HCT116 (cell line): ENCODE measurements at regions not wholly inside any gene's neighbourhood (a gene's known extent, or its start where the extent isn't known, plus 50 kb on each side); places are given as distances from the start of the nearest gene placed in this dataset.

Experiments used
- ATAC-seq: fragments of 200-7000 bp; cut with Tn5 transposase; 2 replicates; pipeline ENCODE4 v1.9.1; 2020; ENCODE audit warnings: mild to moderate bottlenecking, moderate library complexity
- BruUV-seq: library from RNA; stranded (reverse); fragments of 400-500 nt; replicated peaks from 2 replicates; lab custom pipeline; 2021; lab: Mats Ljungman, UMichigan
- CTCF ChIA-PET: fragments of 300-600 bp; sonication (Branson Sonifier 250); formaldehyde crosslinking; loops from one replicate; lab custom pipeline; 2021; ENCODE audit warnings: antibody characterized with exemption; lab: Charles Lee
- POLR2A ChIA-PET: fragments of 300-600, 350-600 bp; sonication (Branson Sonifier 250); formaldehyde crosslinking; loops from one replicate; lab custom pipeline; 2021; ENCODE audit warnings: antibody characterized with exemption; lab: Charles Lee
- RAD21 ChIA-PET, 2 experiments: fragments of 300-600 bp; sonication (Branson Sonifier 250); formaldehyde crosslinking; loops; one replicate each; lab custom pipeline; 2023; ENCODE audit warnings: low total read pairs in 2 of 2; ENCODE audit not compliant: uncharacterized antibody in 2 of 2, unreplicated experiment in 2 of 2, low non-redundant PET in 1 of 2; lab: Charles Lee
- DNase-seq: peaks from one replicate; pipeline ENCODE4 v3.0.0-alpha.2; 2010; ENCODE audit warnings: low read depth, low spot score
- H2AFZ ChIP-seq: fragments of 200-600 bp; shearing (Covaris generic), sonication (generic); 2 replicates; pipeline ENCODE4 v1.6.1; 2017; ENCODE audit warnings: low read depth, mixed run types, mixed read lengths, antibody characterized with exemption, low read length; ENCODE audit not compliant: poor library complexity, severe bottlenecking
- H3K27ac ChIP-seq: 2 replicates; pipeline ENCODE4 v1.5.1; 2012; ENCODE audit warnings: low read depth, low read length
- H3K27me3 ChIP-seq: fragments of 200-600 bp; sonication (generic); 2 replicates; pipeline ENCODE4 v1.6.1; 2016; ENCODE audit warnings: mixed run types, low read length, mixed read lengths; ENCODE audit not compliant: insufficient read depth
- H3K36me3 ChIP-seq, 2 experiments: fragments of 200-500 bp in 1 of 2; fragments of 200-600 bp in 1 of 2; sonication (Bioruptor generic) in 1 of 2; sonication (generic) in 1 of 2; 2 replicates each; pipeline versions ENCODE4 v1.5.1 to v1.6.1; 2014 to 2016; ENCODE audit warnings: low read length in 2 of 2, inconsistent platforms in 1 of 2, mixed read lengths in 1 of 2, mixed run types in 1 of 2; ENCODE audit not compliant: insufficient read depth in 2 of 2, control insufficient read depth in 1 of 2
- H3K4me1 ChIP-seq, 2 experiments: fragments of 200-600 bp in 1 of 2; sonication (generic) in 1 of 2; 2 replicates each; pipeline versions ENCODE4 v1.5.1 to v1.6.1; 2012 to 2017; ENCODE audit warnings: low read length in 2 of 2, inconsistent platforms in 1 of 2, mild to moderate bottlenecking in 1 of 2, mixed read lengths in 1 of 2, mixed run types in 1 of 2, moderate library complexity in 1 of 2; ENCODE audit not compliant: insufficient read depth in 2 of 2, control insufficient read depth in 1 of 2
- H3K4me2 ChIP-seq: fragments of 200-600 bp; sonication (generic); 2 replicates; pipeline ENCODE4 v1.6.1; 2017; ENCODE audit warnings: mixed run types, low read length, mixed read lengths
- H3K4me3 ChIP-seq, 2 experiments: fragments of 200-600 bp in 1 of 2; sonication (generic) in 1 of 2; replicated peaks in 1 of 2; 2 replicates each; pipeline ENCODE4 v1.5.1; 2011 to 2016; ENCODE audit warnings: low read length in 2 of 2, control low read depth in 1 of 2, low read depth in 1 of 2, mild to moderate bottlenecking in 1 of 2, mixed read lengths in 1 of 2, mixed run types in 1 of 2
- H3K79me2 ChIP-seq: fragments of 200-600 bp; sonication (generic); 2 replicates; pipeline ENCODE4 v1.6.1; 2017; ENCODE audit warnings: mild to moderate bottlenecking, mixed run types, low read length, moderate library complexity, mixed read lengths; ENCODE audit not compliant: insufficient read depth
- H3K9ac ChIP-seq: fragments of 200-600 bp; sonication (generic); 2 replicates; pipeline ENCODE4 v1.6.1; 2016; ENCODE audit warnings: low read length, mixed read lengths
- H3K9me2 ChIP-seq: fragments of 200-600 bp; sonication (generic), shearing (Covaris generic); 2 replicates; pipeline ENCODE4 v1.6.1; 2017; ENCODE audit warnings: mixed run types, mild to moderate bottlenecking, moderate library complexity; ENCODE audit not compliant: insufficient read depth
- H3K9me3 ChIP-seq, 2 experiments: fragments of 200-500 bp in 1 of 2; fragments of 200-600 bp in 1 of 2; sonication (Bioruptor generic) in 1 of 2; sonication (generic) in 1 of 2; 2 replicates each; pipeline ENCODE4 v1.6.1; 2014 to 2017; ENCODE audit warnings: low read length in 2 of 2, mixed read lengths in 2 of 2, inconsistent platforms in 1 of 2, low read depth in 1 of 2, mild to moderate bottlenecking in 1 of 2, mixed run types in 1 of 2, moderate library complexity in 1 of 2; ENCODE audit not compliant: control insufficient read depth in 1 of 2, insufficient read depth in 1 of 2
- H4K20me1 ChIP-seq: fragments of 200-600 bp; sonication (generic), shearing (Covaris generic); 2 replicates; pipeline ENCODE4 v1.6.1; 2017; ENCODE audit warnings: mixed run types, mild to moderate bottlenecking, moderate library complexity; ENCODE audit not compliant: insufficient read depth
- CBX3 ChIP-seq: IDR thresholded peaks from 2 replicates; pipeline ENCODE4 v1.6.1; 2012; ENCODE audit warnings: low read depth
- CEBPB ChIP-seq: IDR thresholded peaks from 2 replicates; pipeline ENCODE4 v1.6.1; 2012; ENCODE audit warnings: low read depth
- EGR1 ChIP-seq: IDR thresholded peaks from 2 replicates; pipeline ENCODE4 v1.6.1; 2012; ENCODE audit warnings: low read depth
- ELF1 ChIP-seq: IDR thresholded peaks from 2 replicates; pipeline ENCODE4 v1.6.1; 2012; ENCODE audit warnings: low read depth, borderline replicate concordance
- EZH2 ChIP-seq: fragments of 200-600 bp; sonication (generic); IDR thresholded peaks from 2 replicates; pipeline ENCODE4 v1.6.1; 2017; ENCODE audit warnings: antibody characterized with exemption, mixed run types
- EZH2phosphoT487 ChIP-seq: fragments of 200-600 bp; IDR thresholded peaks from 2 replicates; pipeline ENCODE4 v1.6.1; 2018; ENCODE audit warnings: antibody characterized with exemption, borderline replicate concordance
- FOSL1 ChIP-seq: IDR thresholded peaks from 2 replicates; pipeline ENCODE4 v1.6.1; 2012; ENCODE audit warnings: low read depth
- POLR2A ChIP-seq: IDR thresholded peaks from 2 replicates; pipeline ENCODE4 v1.7.0; 2011; ENCODE audit warnings: borderline replicate concordance; ENCODE audit not compliant: insufficient read depth, insufficient read length; ENCODE audit errors: extremely low read depth
- POLR2AphosphoS5 ChIP-seq: IDR thresholded peaks from 2 replicates; pipeline ENCODE4 v1.6.1; 2011; ENCODE audit warnings: mild to moderate bottlenecking, low read depth, low read length, moderate library complexity
- SIN3A ChIP-seq: IDR thresholded peaks from 2 replicates; pipeline ENCODE4 v1.6.1; 2012; ENCODE audit warnings: low read depth
- SP1 ChIP-seq: IDR thresholded peaks from 2 replicates; pipeline ENCODE4 v1.6.1; 2012; ENCODE audit warnings: low read depth
- SRF ChIP-seq: IDR thresholded peaks from 2 replicates; pipeline ENCODE4 v1.6.1; 2012; ENCODE audit warnings: low read depth
- TCF7L2 ChIP-seq: IDR thresholded peaks from 2 replicates; pipeline ENCODE4 v1.7.0; 2011; ENCODE audit warnings: borderline replicate concordance, inconsistent platforms; ENCODE audit not compliant: insufficient read depth, insufficient read length; ENCODE audit errors: extremely low read depth
- ZFX ChIP-seq: fragments of 450-650 bp; IDR thresholded peaks from 2 replicates; pipeline ENCODE4 v1.6.1; 2017
- ZNF274 ChIP-seq: fragments of 200-500 bp; sonication (Bioruptor generic); IDR thresholded peaks from 2 replicates; pipeline ENCODE4 v1.6.1; 2014; ENCODE audit warnings: mild to moderate bottlenecking, low read depth, low read length, inconsistent platforms
- intact Hi-C: fragments of 100-400 bp; cut with micrococcal nuclease; formaldehyde crosslinking; loops from 2 replicates; pipeline ENCODE4 v1.10.0; 2022
- TF ChIP-seq, protein P1 (sequence below): IDR thresholded peaks from 2 replicates; pipeline ENCODE4 v1.6.1; 2012
- TF ChIP-seq, protein P2 (sequence below): IDR thresholded peaks from 2 replicates; pipeline ENCODE4 v1.6.1; 2011; ENCODE audit warnings: mild to moderate bottlenecking, low read length, moderate library complexity; ENCODE audit not compliant: insufficient replicate concordance; ENCODE audit errors: extremely low read depth
- TF ChIP-seq, protein P3 (sequence below), 3 experiments: fragments of 200-600 bp in 1 of 3; sonication (generic) in 1 of 3; IDR thresholded peaks in 2 of 3; conservative IDR thresholded peaks in 1 of 3; 2 replicates each; pipeline ENCODE4 v1.5.1; 2012 to 2017; ENCODE audit warnings: low read depth in 2 of 3, low read length in 2 of 3, antibody characterized with exemption in 1 of 3, borderline replicate concordance in 1 of 3, control low read depth in 1 of 3, mild to moderate bottlenecking in 1 of 3, mixed read lengths in 1 of 3, mixed run types in 1 of 3, moderate library complexity in 1 of 3; ENCODE audit not compliant: insufficient read depth in 1 of 3
- TF ChIP-seq, protein P4 (sequence below): IDR thresholded peaks from 2 replicates; pipeline ENCODE4 v1.6.1; 2012; ENCODE audit warnings: low read depth
- TF ChIP-seq, protein P5 (sequence below): IDR thresholded peaks from 2 replicates; pipeline ENCODE4 v1.6.1; 2012

DNA sequence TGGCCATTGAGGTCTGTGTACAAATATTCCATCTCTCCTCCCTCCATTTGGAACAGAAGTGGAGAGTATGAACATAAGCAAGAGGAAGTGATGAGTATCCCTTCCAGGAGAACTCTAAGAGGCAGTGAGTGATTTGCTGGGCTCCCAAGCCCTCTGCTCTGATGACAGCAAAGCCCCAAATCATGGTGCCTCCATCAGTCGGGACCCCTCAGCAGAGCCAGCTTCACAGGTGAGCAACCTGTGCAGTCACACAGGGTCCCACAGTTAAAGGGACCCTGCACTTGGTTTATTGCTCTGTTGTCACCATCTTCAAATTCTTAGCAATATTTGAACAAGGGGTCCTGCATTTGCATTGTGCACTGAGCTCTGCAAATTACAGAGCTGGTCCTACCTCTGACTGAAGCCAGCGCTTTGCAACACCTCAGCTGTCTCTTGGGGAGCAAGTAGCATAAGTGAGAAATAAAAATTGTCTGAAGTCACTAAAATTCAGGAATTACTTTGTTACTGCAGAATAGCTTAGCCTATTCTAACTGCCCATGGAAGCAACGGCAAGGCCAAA lies 466.4 kb downstream of the MN1 start:
- H3K9me3 ChIP-seq: no peaks in the 10 kb centered on the region
- H3K9ac ChIP-seq: no peak overlapping the region
- TF ChIP-seq SRF: no peak
- TF ChIP-seq POLR2AphosphoS5: no peak
- no peak for TF ChIP-seq ELF1
- TF ChIP-seq EZH2: no peak
- no peak for TF ChIP-seq CBX3
- TF ChIP-seq ZFX: no peak
- TF ChIP-seq, protein P1, sequence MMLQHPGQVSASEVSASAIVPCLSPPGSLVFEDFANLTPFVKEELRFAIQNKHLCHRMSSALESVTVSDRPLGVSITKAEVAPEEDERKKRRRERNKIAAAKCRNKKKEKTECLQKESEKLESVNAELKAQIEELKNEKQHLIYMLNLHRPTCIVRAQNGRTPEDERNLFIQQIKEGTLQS: no peak
- no peak for TF ChIP-seq EZH2phosphoT487
- TF ChIP-seq, protein P2, sequence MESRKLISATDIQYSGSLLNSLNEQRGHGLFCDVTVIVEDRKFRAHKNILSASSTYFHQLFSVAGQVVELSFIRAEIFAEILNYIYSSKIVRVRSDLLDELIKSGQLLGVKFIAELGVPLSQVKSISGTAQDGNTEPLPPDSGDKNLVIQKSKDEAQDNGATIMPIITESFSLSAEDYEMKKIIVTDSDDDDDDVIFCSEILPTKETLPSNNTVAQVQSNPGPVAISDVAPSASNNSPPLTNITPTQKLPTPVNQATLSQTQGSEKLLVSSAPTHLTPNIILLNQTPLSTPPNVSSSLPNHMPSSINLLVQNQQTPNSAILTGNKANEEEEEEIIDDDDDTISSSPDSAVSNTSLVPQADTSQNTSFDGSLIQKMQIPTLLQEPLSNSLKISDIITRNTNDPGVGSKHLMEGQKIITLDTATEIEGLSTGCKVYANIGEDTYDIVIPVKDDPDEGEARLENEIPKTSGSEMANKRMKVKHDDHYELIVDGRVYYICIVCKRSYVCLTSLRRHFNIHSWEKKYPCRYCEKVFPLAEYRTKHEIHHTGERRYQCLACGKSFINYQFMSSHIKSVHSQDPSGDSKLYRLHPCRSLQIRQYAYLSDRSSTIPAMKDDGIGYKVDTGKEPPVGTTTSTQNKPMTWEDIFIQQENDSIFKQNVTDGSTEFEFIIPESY: no peak
- TF ChIP-seq ZNF274: no peak
- no peak for TF ChIP-seq TCF7L2
- no peak for TF ChIP-seq CEBPB
- TF ChIP-seq, protein P3, sequence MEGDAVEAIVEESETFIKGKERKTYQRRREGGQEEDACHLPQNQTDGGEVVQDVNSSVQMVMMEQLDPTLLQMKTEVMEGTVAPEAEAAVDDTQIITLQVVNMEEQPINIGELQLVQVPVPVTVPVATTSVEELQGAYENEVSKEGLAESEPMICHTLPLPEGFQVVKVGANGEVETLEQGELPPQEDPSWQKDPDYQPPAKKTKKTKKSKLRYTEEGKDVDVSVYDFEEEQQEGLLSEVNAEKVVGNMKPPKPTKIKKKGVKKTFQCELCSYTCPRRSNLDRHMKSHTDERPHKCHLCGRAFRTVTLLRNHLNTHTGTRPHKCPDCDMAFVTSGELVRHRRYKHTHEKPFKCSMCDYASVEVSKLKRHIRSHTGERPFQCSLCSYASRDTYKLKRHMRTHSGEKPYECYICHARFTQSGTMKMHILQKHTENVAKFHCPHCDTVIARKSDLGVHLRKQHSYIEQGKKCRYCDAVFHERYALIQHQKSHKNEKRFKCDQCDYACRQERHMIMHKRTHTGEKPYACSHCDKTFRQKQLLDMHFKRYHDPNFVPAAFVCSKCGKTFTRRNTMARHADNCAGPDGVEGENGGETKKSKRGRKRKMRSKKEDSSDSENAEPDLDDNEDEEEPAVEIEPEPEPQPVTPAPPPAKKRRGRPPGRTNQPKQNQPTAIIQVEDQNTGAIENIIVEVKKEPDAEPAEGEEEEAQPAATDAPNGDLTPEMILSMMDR (IDR thresholded peaks at IDR 0.05 in 2 of 3, conservative IDR thresholded peaks at IDR 0.05 in 1 of 3; ENCODE audit: borderline replicate concordance in 1 of 3, insufficient read depth in 1 of 3, low read depth in 2 of 3, low read length in 2 of 3): no peak
- no peak for TF ChIP-seq FOSL1
- TF ChIP-seq SIN3A: no peak
- TF ChIP-seq EGR1: no peak
- TF ChIP-seq SP1: no peak
- no peak for TF ChIP-seq POLR2A
- TF ChIP-seq, protein P4, sequence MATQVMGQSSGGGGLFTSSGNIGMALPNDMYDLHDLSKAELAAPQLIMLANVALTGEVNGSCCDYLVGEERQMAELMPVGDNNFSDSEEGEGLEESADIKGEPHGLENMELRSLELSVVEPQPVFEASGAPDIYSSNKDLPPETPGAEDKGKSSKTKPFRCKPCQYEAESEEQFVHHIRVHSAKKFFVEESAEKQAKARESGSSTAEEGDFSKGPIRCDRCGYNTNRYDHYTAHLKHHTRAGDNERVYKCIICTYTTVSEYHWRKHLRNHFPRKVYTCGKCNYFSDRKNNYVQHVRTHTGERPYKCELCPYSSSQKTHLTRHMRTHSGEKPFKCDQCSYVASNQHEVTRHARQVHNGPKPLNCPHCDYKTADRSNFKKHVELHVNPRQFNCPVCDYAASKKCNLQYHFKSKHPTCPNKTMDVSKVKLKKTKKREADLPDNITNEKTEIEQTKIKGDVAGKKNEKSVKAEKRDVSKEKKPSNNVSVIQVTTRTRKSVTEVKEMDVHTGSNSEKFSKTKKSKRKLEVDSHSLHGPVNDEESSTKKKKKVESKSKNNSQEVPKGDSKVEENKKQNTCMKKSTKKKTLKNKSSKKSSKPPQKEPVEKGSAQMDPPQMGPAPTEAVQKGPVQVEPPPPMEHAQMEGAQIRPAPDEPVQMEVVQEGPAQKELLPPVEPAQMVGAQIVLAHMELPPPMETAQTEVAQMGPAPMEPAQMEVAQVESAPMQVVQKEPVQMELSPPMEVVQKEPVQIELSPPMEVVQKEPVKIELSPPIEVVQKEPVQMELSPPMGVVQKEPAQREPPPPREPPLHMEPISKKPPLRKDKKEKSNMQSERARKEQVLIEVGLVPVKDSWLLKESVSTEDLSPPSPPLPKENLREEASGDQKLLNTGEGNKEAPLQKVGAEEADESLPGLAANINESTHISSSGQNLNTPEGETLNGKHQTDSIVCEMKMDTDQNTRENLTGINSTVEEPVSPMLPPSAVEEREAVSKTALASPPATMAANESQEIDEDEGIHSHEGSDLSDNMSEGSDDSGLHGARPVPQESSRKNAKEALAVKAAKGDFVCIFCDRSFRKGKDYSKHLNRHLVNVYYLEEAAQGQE: no peak
- TF ChIP-seq, protein P5, sequence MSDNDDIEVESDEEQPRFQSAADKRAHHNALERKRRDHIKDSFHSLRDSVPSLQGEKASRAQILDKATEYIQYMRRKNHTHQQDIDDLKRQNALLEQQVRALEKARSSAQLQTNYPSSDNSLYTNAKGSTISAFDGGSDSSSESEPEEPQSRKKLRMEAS: no peak
- BruUV-seq: no TSS peak
- no peak overlapping the region for H3K4me2 ChIP-seq
- intact Hi-C loops: no loop called here
- no peak for ATAC-seq
- H4K20me1 ChIP-seq: no peaks in the 10 kb centered on the region; the same call in 1 of the 2 replicates
- H3K9me2 ChIP-seq: no peaks in the 10 kb centered on the region
- no peaks in the 10 kb centered on the region for H3K79me2 ChIP-seq
- no peak overlapping the region for H2AFZ ChIP-seq
- POLR2A ChIA-PET: no interaction called here
- no peak overlapping the region for H3K27ac ChIP-seq
- CTCF ChIA-PET: interaction anchor here (0.5 kb wide), 1 partner anchor 465 kb away, joined by 4 read pairs; no protein-coding TSS in a partner anchor
- H3K36me3 ChIP-seq: no peaks in the 10 kb centered on the region
- no peak for DNase-seq
- RAD21 ChIA-PET: no interaction called here
- peaks cover 51% of the 10 kb centered on the region for H3K27me3 ChIP-seq
- no peak overlapping the region for H3K4me3 ChIP-seq
- H3K4me1 ChIP-seq: no peaks in the 10 kb centered on the region
